ENCODE measurements at regions not wholly inside any gene's neighbourhood (a gene's known extent, or its start where the extent isn't known, plus 50 kb on each side); places are given as distances from the start of the nearest gene placed in this dataset.

- TF ChIP-seq TAF1 (IDR thresholded peaks at IDR 0.05; ENCODE audit: low read depth, low read length) (no peak), POLR2AphosphoS5 (IDR thresholded peaks at IDR 0.05; ENCODE audit: low read depth, low read length) (no peak), POLR2A (IDR thresholded peaks at IDR 0.05; ENCODE audit: low read depth, low read length) (no peak), PAX5 (IDR thresholded peaks at IDR 0.05; ENCODE audit: insufficient read depth, low read length, severe bottlenecking) (no peak), SPI1 (IDR thresholded peaks at IDR 0.05; ENCODE audit: low read depth, low read length) (no peak), POU2F2 (IDR thresholded peaks at IDR 0.05; ENCODE audit: low read depth, low read length) (no peak)
- DNase-seq (ENCODE audit: insufficient read length, low spot score) (no peak), FAIRE-seq (no peak)
These were observed 1082.9 kb upstream of the SEMA6A start for GRCh38 chr5:117657541-117657940.

DNA sequence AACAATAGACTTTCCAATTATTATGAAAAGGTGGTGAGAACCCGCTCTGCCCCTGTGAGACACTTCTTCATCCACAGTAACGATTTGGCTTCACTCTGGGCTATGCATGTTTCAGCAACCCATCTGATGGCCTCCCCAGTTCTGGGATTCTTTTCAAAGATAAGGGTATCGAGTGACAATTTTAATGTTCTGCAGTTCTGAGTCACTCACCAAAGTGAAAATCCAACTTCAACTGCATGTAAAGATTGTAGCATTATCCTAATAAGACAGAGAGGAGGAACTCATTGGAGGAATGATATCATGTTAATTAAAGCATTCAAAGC lies 1078.3 kb upstream of the SEMA6A start:
- FAIRE-seq = no peak
- DNase-seq (ENCODE audit: insufficient read length, low spot score) = no peak
- TF ChIP-seq POU2F2 (IDR thresholded peaks at IDR 0.05; ENCODE audit: low read depth, low read length) (no peak), PAX5 (IDR thresholded peaks at IDR 0.05; ENCODE audit: insufficient read depth, low read length, severe bottlenecking) (no peak), POLR2A (IDR thresholded peaks at IDR 0.05; ENCODE audit: low read depth, low read length) (no peak), POLR2AphosphoS5 (IDR thresholded peaks at IDR 0.05; ENCODE audit: low read depth, low read length) (no peak)

- DNase-seq (ENCODE audit: insufficient read length, low spot score) = no peak
- TF ChIP-seq POU2F2 (IDR thresholded peaks at IDR 0.05; ENCODE audit: low read depth, low read length) = no peak
- no peak for TF ChIP-seq POLR2AphosphoS5 (IDR thresholded peaks at IDR 0.05; ENCODE audit: low read depth, low read length)
- TF ChIP-seq POLR2A (IDR thresholded peaks at IDR 0.05; ENCODE audit: low read depth, low read length) = no peak
- TF ChIP-seq SPI1 (IDR thresholded peaks at IDR 0.05; ENCODE audit: low read depth, low read length) = no peak
- no peak for TF ChIP-seq PAX5 (IDR thresholded peaks at IDR 0.05; ENCODE audit: insufficient read depth, low read length, severe bottlenecking)
- TF ChIP-seq TAF1 (IDR thresholded peaks at IDR 0.05; ENCODE audit: low read depth, low read length) = no peak
- no peak for FAIRE-seq
These were observed 1077.7 kb upstream of the SEMA6A start for GRCh38 chr5:117652036-117652957.

DNA sequence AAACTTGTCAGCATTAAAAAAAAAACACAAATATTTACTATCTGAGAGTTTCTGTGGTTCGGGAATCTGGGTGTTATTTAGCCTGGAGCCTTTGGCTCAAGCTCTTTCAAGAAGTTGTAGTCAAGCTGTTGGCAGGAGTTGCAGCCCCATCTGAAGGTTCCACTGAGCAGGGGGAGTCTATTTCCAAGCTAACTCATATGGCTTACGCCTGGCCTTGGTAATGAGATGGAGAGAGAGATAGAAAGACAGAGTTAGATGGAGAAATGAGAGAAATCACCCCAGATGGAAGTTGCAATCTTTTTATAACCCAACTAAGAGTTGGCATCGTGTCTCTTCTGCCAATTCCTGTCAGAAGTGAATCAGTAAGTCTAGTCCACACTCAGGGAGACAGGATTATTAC lies 1075.2 kb upstream of the SEMA6A start:
- TF ChIP-seq POLR2AphosphoS5 (IDR thresholded peaks at IDR 0.05; ENCODE audit: low read depth, low read length) = no peak
- TF ChIP-seq POU2F2 (IDR thresholded peaks at IDR 0.05; ENCODE audit: low read depth, low read length) = no peak
- no peak for TF ChIP-seq PAX5 (IDR thresholded peaks at IDR 0.05; ENCODE audit: insufficient read depth, low read length, severe bottlenecking)
- no peak for TF ChIP-seq TAF1 (IDR thresholded peaks at IDR 0.05; ENCODE audit: low read depth, low read length)
- TF ChIP-seq POLR2A (IDR thresholded peaks at IDR 0.05; ENCODE audit: low read depth, low read length) = no peak
- DNase-seq (ENCODE audit: insufficient read length, low spot score) = no peak
- no peak for FAIRE-seq

GRCh38 chr5:117645400-117645799 lies 1070.8 kb upstream of the SEMA6A start:
- no peak for DNase-seq (ENCODE audit: insufficient read length, low spot score)
- TF ChIP-seq TAF1 (IDR thresholded peaks at IDR 0.05; ENCODE audit: low read depth, low read length) = no peak
- no peak for TF ChIP-seq PAX5 (IDR thresholded peaks at IDR 0.05; ENCODE audit: insufficient read depth, low read length, severe bottlenecking)
- TF ChIP-seq POLR2A (IDR thresholded peaks at IDR 0.05; ENCODE audit: low read depth, low read length) = no peak
- TF ChIP-seq POU2F2 (IDR thresholded peaks at IDR 0.05; ENCODE audit: low read depth, low read length) = no peak
- no peak for TF ChIP-seq POLR2AphosphoS5 (IDR thresholded peaks at IDR 0.05; ENCODE audit: low read depth, low read length)
- TF ChIP-seq SPI1 (IDR thresholded peaks at IDR 0.05; ENCODE audit: low read depth, low read length) = no peak
- FAIRE-seq = no peak

- no peak for FAIRE-seq
These were observed 1064.0 kb upstream of the SEMA6A start for GRCh38 chr5:117638581-117638980.

GRCh38 chr5:117633093-117633492 lies 1058.5 kb upstream of the SEMA6A start:
- no peak for FAIRE-seq

More at GRCh38 chr5:117638581-117638980, 1064.0 kb upstream of the SEMA6A start:
- no peak for DNase-seq (ENCODE audit: insufficient read length, low spot score)
- TF ChIP-seq POLR2AphosphoS5 (IDR thresholded peaks at IDR 0.05; ENCODE audit: low read depth, low read length) (no peak), PAX5 (IDR thresholded peaks at IDR 0.05; ENCODE audit: insufficient read depth, low read length, severe bottlenecking) (no peak), TAF1 (IDR thresholded peaks at IDR 0.05; ENCODE audit: low read depth, low read length) (no peak), POLR2A (IDR thresholded peaks at IDR 0.05; ENCODE audit: low read depth, low read length) (no peak), SPI1 (IDR thresholded peaks at IDR 0.05; ENCODE audit: low read depth, low read length) (no peak), POU2F2 (IDR thresholded peaks at IDR 0.05; ENCODE audit: low read depth, low read length) (no peak)

GRCh38 chr5:117624201-117624600 lies 1049.6 kb upstream of the SEMA6A start:
- DNase-seq (ENCODE audit: insufficient read length, low spot score) = no peak
- FAIRE-seq = no peak
- TF ChIP-seq TAF1 (IDR thresholded peaks at IDR 0.05; ENCODE audit: low read depth, low read length) = no peak
- TF ChIP-seq SPI1 (IDR thresholded peaks at IDR 0.05; ENCODE audit: low read depth, low read length) = no peak
- no peak for TF ChIP-seq POU2F2 (IDR thresholded peaks at IDR 0.05; ENCODE audit: low read depth, low read length)
- TF ChIP-seq PAX5 (IDR thresholded peaks at IDR 0.05; ENCODE audit: insufficient read depth, low read length, severe bottlenecking) = no peak

More at GRCh38 chr5:117633093-117633492, 1058.5 kb upstream of the SEMA6A start:
- no peak for TF ChIP-seq TAF1 (IDR thresholded peaks at IDR 0.05; ENCODE audit: low read depth, low read length)
- TF ChIP-seq POLR2A (IDR thresholded peaks at IDR 0.05; ENCODE audit: low read depth, low read length) = no peak
- TF ChIP-seq POLR2AphosphoS5 (IDR thresholded peaks at IDR 0.05; ENCODE audit: low read depth, low read length) = no peak
- TF ChIP-seq POU2F2 (IDR thresholded peaks at IDR 0.05; ENCODE audit: low read depth, low read length) = no peak
- no peak for TF ChIP-seq PAX5 (IDR thresholded peaks at IDR 0.05; ENCODE audit: insufficient read depth, low read length, severe bottlenecking)
- no peak for DNase-seq (ENCODE audit: insufficient read length, low spot score)

DNA sequence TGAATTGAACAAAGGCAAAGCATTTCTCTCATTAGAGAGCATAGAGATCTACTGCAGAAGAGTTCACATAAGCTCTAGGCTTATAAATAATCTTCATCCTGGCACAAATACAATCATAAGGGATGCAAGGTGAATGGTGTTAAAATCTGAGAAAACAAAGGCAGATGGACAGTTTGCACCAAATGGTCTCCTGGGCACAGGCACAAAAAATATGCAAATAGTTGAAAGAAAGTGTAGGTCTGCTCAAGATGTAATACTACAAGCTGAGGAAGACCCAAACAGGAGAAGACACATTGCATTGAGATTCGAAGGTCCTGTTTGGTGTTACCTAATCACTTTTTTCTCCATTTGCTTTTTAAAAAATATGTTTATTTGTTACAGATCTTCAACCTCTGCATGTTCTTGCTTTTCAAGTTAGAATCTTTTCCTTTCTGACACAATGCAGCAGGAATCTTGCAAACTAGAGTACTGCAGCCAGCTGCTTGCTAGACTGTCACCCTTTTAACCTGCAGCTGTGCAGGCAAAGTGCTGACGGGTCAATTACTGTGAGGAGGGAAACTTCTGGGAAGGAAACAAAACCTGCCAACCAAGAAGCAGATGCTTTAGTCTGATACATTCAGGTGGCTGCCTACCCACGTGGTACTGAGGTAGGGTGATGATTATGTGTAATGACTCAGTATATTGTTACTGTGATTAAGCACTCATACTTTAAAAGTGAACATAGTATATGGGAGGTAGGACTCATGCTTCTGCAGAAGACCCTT lies 1048.6 kb upstream of the SEMA6A start:
- TF ChIP-seq POLR2A (IDR thresholded peaks at IDR 0.05; ENCODE audit: low read depth, low read length) (no peak), POU2F2 (IDR thresholded peaks at IDR 0.05; ENCODE audit: low read depth, low read length) (no peak), POLR2AphosphoS5 (IDR thresholded peaks at IDR 0.05; ENCODE audit: low read depth, low read length) (no peak), TAF1 (IDR thresholded peaks at IDR 0.05; ENCODE audit: low read depth, low read length) (no peak), PAX5 (IDR thresholded peaks at IDR 0.05; ENCODE audit: insufficient read depth, low read length, severe bottlenecking) (no peak), SPI1 (IDR thresholded peaks at IDR 0.05; ENCODE audit: low read depth, low read length) (no peak)
- FAIRE-seq (no peak), DNase-seq (ENCODE audit: insufficient read length, low spot score) (no peak)
